Epithelial cell of proximal tubule (primary cell): ENCODE measurements at regions not wholly inside any gene's neighbourhood (a gene's known extent, or its start where the extent isn't known, plus 50 kb on each side); places are given as distances from the start of the nearest gene placed in this dataset.
"Not testable (repeated sequence)": the region's sequence is repeated elsewhere in the genome, so short reads cannot be mapped to it uniquely, and the experiment has no call there.

Experiments used
- DNase-seq: peaks from one replicate; pipeline ENCODE4 v3.0.0-alpha.2; 2011; ENCODE audit warnings: low read depth
- H3K4me3 ChIP-seq: 2 replicates; pipeline ENCODE4 v1.5.1; 2011; ENCODE audit warnings: low read depth, mild to moderate bottlenecking, low read length
- TF ChIP-seq, protein P1 (sequence below): conservative IDR thresholded peaks from 2 replicates; pipeline ENCODE4 v1.5.1; 2012; ENCODE audit warnings: low read depth, mild to moderate bottlenecking, low read length

- DNase-seq = no peak
- H3K4me3 ChIP-seq = no peak overlapping the region
- TF ChIP-seq, protein P1, sequence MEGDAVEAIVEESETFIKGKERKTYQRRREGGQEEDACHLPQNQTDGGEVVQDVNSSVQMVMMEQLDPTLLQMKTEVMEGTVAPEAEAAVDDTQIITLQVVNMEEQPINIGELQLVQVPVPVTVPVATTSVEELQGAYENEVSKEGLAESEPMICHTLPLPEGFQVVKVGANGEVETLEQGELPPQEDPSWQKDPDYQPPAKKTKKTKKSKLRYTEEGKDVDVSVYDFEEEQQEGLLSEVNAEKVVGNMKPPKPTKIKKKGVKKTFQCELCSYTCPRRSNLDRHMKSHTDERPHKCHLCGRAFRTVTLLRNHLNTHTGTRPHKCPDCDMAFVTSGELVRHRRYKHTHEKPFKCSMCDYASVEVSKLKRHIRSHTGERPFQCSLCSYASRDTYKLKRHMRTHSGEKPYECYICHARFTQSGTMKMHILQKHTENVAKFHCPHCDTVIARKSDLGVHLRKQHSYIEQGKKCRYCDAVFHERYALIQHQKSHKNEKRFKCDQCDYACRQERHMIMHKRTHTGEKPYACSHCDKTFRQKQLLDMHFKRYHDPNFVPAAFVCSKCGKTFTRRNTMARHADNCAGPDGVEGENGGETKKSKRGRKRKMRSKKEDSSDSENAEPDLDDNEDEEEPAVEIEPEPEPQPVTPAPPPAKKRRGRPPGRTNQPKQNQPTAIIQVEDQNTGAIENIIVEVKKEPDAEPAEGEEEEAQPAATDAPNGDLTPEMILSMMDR = no peak
These were observed 294.0 kb upstream of the PTBP2 start for GRCh38 chr1:96427616-96428015.

GRCh38 chr1:96445302-96445701, 276.3 kb upstream of the PTBP2 start:
- TF ChIP-seq, protein P1 = no peak
- peak; percentile 39 for DNase-seq
- no peak overlapping the region for H3K4me3 ChIP-seq

GRCh38 chr1:96464066-96464465, 257.5 kb upstream of the PTBP2 start:
- TF ChIP-seq, protein P1 = no peak
- H3K4me3 ChIP-seq = no peak overlapping the region
- no peak for DNase-seq

GRCh38 chr1:96464522-96464921, 257.1 kb upstream of the PTBP2 start:
- H3K4me3 ChIP-seq = no peak overlapping the region
- TF ChIP-seq, protein P1 = no peak
- DNase-seq = no peak

- TF ChIP-seq, protein P1 = no peak
- no peak for DNase-seq
- no peak overlapping the region for H3K4me3 ChIP-seq
These were observed 256.6 kb upstream of the PTBP2 start for GRCh38 chr1:96464991-96465390.

DNA sequence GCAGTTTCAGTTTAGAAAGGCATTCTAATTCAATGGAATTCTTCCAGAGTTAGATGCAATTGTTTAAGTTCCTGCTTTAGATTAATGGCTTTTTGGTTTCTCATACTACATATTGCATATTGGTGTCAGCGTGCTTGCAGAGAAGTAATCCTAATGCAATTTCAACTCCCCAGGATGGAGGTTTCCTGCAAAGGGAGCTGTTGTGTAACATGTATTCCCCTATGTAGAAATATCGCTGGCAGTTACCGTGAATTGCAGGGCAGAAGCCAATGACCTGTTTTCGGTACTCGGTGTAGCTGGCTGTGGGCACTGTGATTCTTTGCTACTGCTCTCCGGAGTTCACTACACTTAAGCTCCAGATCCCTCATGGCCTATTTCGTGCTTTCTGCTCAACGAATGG, 256.1 kb upstream of the PTBP2 start:
- no peak overlapping the region for H3K4me3 ChIP-seq
- no peak for DNase-seq
- TF ChIP-seq, protein P1 = no peak

GRCh38 chr1:96466842-96467241, 254.7 kb upstream of the PTBP2 start:
- TF ChIP-seq, protein P1 = no peak
- H3K4me3 ChIP-seq = no peak overlapping the region
- no peak for DNase-seq

GRCh38 chr1:96469726-96470125, 251.9 kb upstream of the PTBP2 start:
- DNase-seq, H3K4me3 ChIP-seq: not testable (repeated sequence)
